Esophagus squamous epithelium (tissue), 4 donors: ENCODE measurements at regions not wholly inside any gene's neighbourhood (a gene's known extent, or its start where the extent isn't known, plus 50 kb on each side); places are given as distances from the start of the nearest gene placed in this dataset.

Experiments
- POLR2A ChIP-seq, 4 donors: fragments of 450-650 bp; IDR thresholded peaks; one replicate each; pipeline ENCODE4 v1.6.1; 2017; ENCODE audit warnings: antibody characterized with exemption in 4 of 4, mild to moderate bottlenecking in 4 of 4, moderate library complexity in 3 of 4
- TF ChIP-seq, protein P1 (sequence below), 6 experiments: fragments of 450-650 bp in 4 of 6; fragments of 200-600 bp in 2 of 6; sonication (generic) in 2 of 6; IDR thresholded peaks; one replicate each; pipeline ENCODE4 v1.5.1; 2016 to 2019; ENCODE audit warnings: antibody characterized with exemption in 6 of 6, mild to moderate bottlenecking in 4 of 6, moderate library complexity in 4 of 6

DNA sequence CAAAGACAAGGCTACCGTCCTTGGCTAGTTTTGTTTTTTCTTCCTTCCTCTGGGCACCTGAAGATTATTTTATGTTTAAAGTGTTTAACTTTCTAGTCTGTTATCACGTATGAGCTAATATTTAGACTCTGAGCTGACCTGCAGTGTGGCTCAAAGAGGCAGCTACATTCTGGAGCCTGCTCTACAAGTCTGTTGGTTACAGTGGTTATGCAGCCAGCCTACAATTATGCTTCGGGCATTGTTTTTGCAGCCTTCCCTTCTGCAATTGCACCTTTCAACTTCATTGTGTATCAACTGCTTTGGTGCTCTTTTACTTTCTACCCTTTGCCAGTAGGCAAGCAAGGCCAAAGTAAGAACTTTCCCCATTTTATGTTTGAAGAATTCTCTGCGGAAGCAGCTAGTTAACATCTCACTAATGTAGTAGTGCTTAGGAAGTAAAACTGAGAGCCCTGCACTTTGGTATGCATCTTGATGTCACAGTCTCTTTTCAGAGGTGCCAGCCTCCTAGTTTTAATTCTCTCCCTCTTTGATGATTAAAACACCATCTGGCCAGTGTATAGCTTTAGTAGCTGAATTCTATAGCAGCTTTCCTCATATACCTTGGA is 322.1 kb downstream of the FAM170A start:
- TF ChIP-seq, protein P1, sequence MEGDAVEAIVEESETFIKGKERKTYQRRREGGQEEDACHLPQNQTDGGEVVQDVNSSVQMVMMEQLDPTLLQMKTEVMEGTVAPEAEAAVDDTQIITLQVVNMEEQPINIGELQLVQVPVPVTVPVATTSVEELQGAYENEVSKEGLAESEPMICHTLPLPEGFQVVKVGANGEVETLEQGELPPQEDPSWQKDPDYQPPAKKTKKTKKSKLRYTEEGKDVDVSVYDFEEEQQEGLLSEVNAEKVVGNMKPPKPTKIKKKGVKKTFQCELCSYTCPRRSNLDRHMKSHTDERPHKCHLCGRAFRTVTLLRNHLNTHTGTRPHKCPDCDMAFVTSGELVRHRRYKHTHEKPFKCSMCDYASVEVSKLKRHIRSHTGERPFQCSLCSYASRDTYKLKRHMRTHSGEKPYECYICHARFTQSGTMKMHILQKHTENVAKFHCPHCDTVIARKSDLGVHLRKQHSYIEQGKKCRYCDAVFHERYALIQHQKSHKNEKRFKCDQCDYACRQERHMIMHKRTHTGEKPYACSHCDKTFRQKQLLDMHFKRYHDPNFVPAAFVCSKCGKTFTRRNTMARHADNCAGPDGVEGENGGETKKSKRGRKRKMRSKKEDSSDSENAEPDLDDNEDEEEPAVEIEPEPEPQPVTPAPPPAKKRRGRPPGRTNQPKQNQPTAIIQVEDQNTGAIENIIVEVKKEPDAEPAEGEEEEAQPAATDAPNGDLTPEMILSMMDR (IDR thresholded peaks at IDR 0.05): no peak
- TF ChIP-seq POLR2A (IDR thresholded peaks at IDR 0.05): no peak
